ENCODE measurements at regions not wholly inside any gene's neighbourhood (a gene's known extent, or its start where the extent isn't known, plus 50 kb on each side); places are given as distances from the start of the nearest gene placed in this dataset.
"Not testable (repeated sequence)": the region's sequence is repeated elsewhere in the genome, so short reads cannot be mapped to it uniquely, and the experiment has no call there.

- DNase-seq (ENCODE audit: low spot score): no peak
Measured at GRCh38 chr6:121020656-121021055, 313.6 kb downstream of the TBC1D32 start.

- no peak for DNase-seq (ENCODE audit: low spot score)
Measured at GRCh38 chr6:121008553-121008952, 325.7 kb downstream of the TBC1D32 start.

GRCh38 chr6:121006024-121006423, 328.3 kb downstream of the TBC1D32 start:
- DNase-seq (ENCODE audit: low spot score): no peak

- no peak for DNase-seq (ENCODE audit: low spot score)
Measured at GRCh38 chr6:121000381-121000780, 333.9 kb downstream of the TBC1D32 start.

GRCh38 chr6:120996340-120996739, 337.9 kb downstream of the TBC1D32 start:
- no peak for DNase-seq (ENCODE audit: low spot score)

- no peak for DNase-seq (ENCODE audit: low spot score)
Measured at GRCh38 chr6:120994573-120994967, 339.7 kb downstream of the TBC1D32 start.

GRCh38 chr6:120993929-120994572, 340.2 kb downstream of the TBC1D32 start:
- DNase-seq (ENCODE audit: low spot score): no peak

- no peak for DNase-seq (ENCODE audit: low spot score)
Measured at GRCh38 chr6:120992257-120992656, 342.0 kb downstream of the TBC1D32 start.

GRCh38 chr6:120990866-120991265, 343.4 kb downstream of the TBC1D32 start:
- DNase-seq (ENCODE audit: low spot score): no peak

GRCh38 chr6:120981835-120982234, 352.4 kb downstream of the TBC1D32 start:
- DNase-seq (ENCODE audit: low spot score): no peak

- DNase-seq (ENCODE audit: low spot score): no peak
Measured at GRCh38 chr6:120966321-120966720, 368.0 kb downstream of the TBC1D32 start.

GRCh38 chr6:120965814-120966213, 368.5 kb downstream of the TBC1D32 start:
- no peak for DNase-seq (ENCODE audit: low spot score)

- no peak for DNase-seq (ENCODE audit: low spot score)
Measured at GRCh38 chr6:120960761-120961160, 373.5 kb downstream of the TBC1D32 start.

GRCh38 chr6:120954111-120954510, 380.2 kb downstream of the TBC1D32 start:
- no peak for DNase-seq (ENCODE audit: low spot score)

GRCh38 chr6:120951258-120951657, 383.0 kb downstream of the TBC1D32 start:
- DNase-seq (ENCODE audit: low spot score): no peak

- DNase-seq (ENCODE audit: low spot score): no peak
Measured at GRCh38 chr6:120947111-120947510, 387.2 kb downstream of the TBC1D32 start.

GRCh38 chr6:120945905-120946594, 388.2 kb downstream of the TBC1D32 start:
- DNase-seq (ENCODE audit: low spot score): no peak

GRCh38 chr6:120938876-120939472, 395.3 kb downstream of the TBC1D32 start:
- no peak for DNase-seq (ENCODE audit: low spot score)

- DNase-seq (ENCODE audit: low spot score): no peak
Measured at GRCh38 chr6:120938164-120938875, 396.0 kb downstream of the TBC1D32 start.

- no peak for DNase-seq (ENCODE audit: low spot score)
Measured at GRCh38 chr6:120935908-120936307, 398.4 kb downstream of the TBC1D32 start.

- DNase-seq (ENCODE audit: low spot score): no peak
Measured at GRCh38 chr6:120935016-120935415, 399.3 kb downstream of the TBC1D32 start.

- DNase-seq (ENCODE audit: low spot score): not testable (repeated sequence)
Measured at GRCh38 chr6:120931520-120932180, 402.6 kb downstream of the TBC1D32 start.

Data from D341Med (cell line).